Endothelial cell of umbilical vein (primary cell): ENCODE measurements at regions not wholly inside any gene's neighbourhood (a gene's known extent, or its start where the extent isn't known, plus 50 kb on each side); places are given as distances from the start of the nearest gene placed in this dataset.

ENCODE experiments used
- BruUV-seq: library from RNA; stranded (reverse); fragments of 400-500 nt; replicated peaks from 2 replicates; lab custom pipeline; 2021; lab: Mats Ljungman, UMichigan
- CTCF ChIA-PET: fragments of 300-600, 350-600 bp; sonication (Branson Sonifier 250); formaldehyde crosslinking; loops from one replicate; lab custom pipeline; 2021; ENCODE audit warnings: antibody characterized with exemption, inconsistent platforms; lab: Charles Lee
- POLR2A ChIA-PET: fragments of 300-600, 350-600 bp; sonication (Branson Sonifier 250); formaldehyde crosslinking; loops from one replicate; lab custom pipeline; 2021; ENCODE audit warnings: antibody characterized with exemption, inconsistent platforms; lab: Charles Lee
- DNase-seq: peaks from one replicate; pipeline ENCODE4 v3.0.0-alpha.2; 2011; ENCODE audit warnings: low read depth, low spot score
- FAIRE-seq: peaks from 2 replicates; lab custom pipeline; 2011; peaks lifted over from hg19 to GRCh38; lab: Jason Lieb, UNC
- H2AFZ ChIP-seq: 2 replicates; pipeline ENCODE4 v1.6.0; 2012; ENCODE audit warnings: low read depth, low read length, control low read depth, inconsistent platforms
- H3K27ac ChIP-seq: 2 replicates; pipeline ENCODE4 v1.5.1; 2011; ENCODE audit warnings: low read depth, mild to moderate bottlenecking, control low read depth, low read length, moderate library complexity; ENCODE audit not compliant: insufficient read depth
- H3K27me3 ChIP-seq, 2 experiments: 2 replicates each; pipeline versions ENCODE4 v1.6.0 to v1.6.1; 2011; ENCODE audit warnings: low read length in 2 of 2, mixed read lengths in 1 of 2; ENCODE audit not compliant: control insufficient read depth in 2 of 2, insufficient read depth in 2 of 2
- H3K36me3 ChIP-seq, 2 experiments: 2 replicates in 1 of 2; 3 replicates in 1 of 2; pipeline ENCODE4 v1.5.1; 2011; ENCODE audit warnings: low read length in 2 of 2, mild to moderate bottlenecking in 1 of 2, moderate library complexity in 1 of 2; ENCODE audit not compliant: control insufficient read depth in 2 of 2, insufficient read depth in 2 of 2; ENCODE audit errors: extremely low read depth in 1 of 2
- H3K4me1 ChIP-seq: 3 replicates; pipeline ENCODE4 v1.5.1; 2011; ENCODE audit warnings: mild to moderate bottlenecking, low read length; ENCODE audit not compliant: control insufficient read depth, insufficient read depth; ENCODE audit errors: extremely low read depth
- H3K4me2 ChIP-seq: 2 replicates; pipeline ENCODE4 v1.6.1; 2011; ENCODE audit warnings: low read length, control low read depth, mixed read lengths; ENCODE audit not compliant: insufficient read depth
- H3K4me3 ChIP-seq, 3 experiments: fragments of 200-600 bp in 1 of 3; sonication (generic), shearing (Covaris generic) in 1 of 3; replicated peaks in 1 of 3; 2 replicates each; pipeline ENCODE4 v1.5.1; 2011 to 2016; ENCODE audit warnings: control low read depth in 3 of 3, low read length in 3 of 3, mild to moderate bottlenecking in 2 of 3, inconsistent platforms in 1 of 3, low read depth in 1 of 3, moderate library complexity in 1 of 3; ENCODE audit not compliant: insufficient read depth in 1 of 3
- H3K79me2 ChIP-seq: 2 replicates; pipeline ENCODE4 v1.6.0; 2012; ENCODE audit warnings: low read length, inconsistent platforms; ENCODE audit not compliant: control insufficient read depth, insufficient read depth
- H3K9ac ChIP-seq: replicated peaks from 2 replicates; pipeline ENCODE3; 2011; ENCODE audit warnings: low read length, control low read depth; ENCODE audit not compliant: insufficient read depth; ENCODE audit errors: extremely low read depth
- H3K9me1 ChIP-seq: replicated peaks from 3 replicates; pipeline ENCODE4 v1.6.0; 2011; ENCODE audit warnings: mild to moderate bottlenecking, low read length; ENCODE audit not compliant: control insufficient read depth, insufficient read depth; ENCODE audit errors: extremely low read depth
- H3K9me3 ChIP-seq: replicated peaks from 2 replicates; pipeline ENCODE4 v1.5.1; 2012; ENCODE audit warnings: low read length, inconsistent platforms; ENCODE audit not compliant: control insufficient read depth, insufficient read depth
- H4K20me1 ChIP-seq: replicated peaks from 2 replicates; pipeline ENCODE3; 2011; ENCODE audit warnings: mild to moderate bottlenecking, low read length; ENCODE audit not compliant: control insufficient read depth, insufficient read depth; ENCODE audit errors: extremely low read depth
- CTCF ChIP-seq, 2 donors: IDR thresholded peaks; 1 replicate in 1 of 2; 2 replicates in 1 of 2; pipeline ENCODE4 v1.5.1; 2011; ENCODE audit warnings: low read length in 2 of 2, mild to moderate bottlenecking in 2 of 2, moderate library complexity in 2 of 2, control low read depth in 1 of 2, inconsistent platforms in 1 of 2, low read depth in 1 of 2; ENCODE audit not compliant: insufficient read depth in 1 of 2; ENCODE audit errors: extremely low read depth in 1 of 2
- EZH2 ChIP-seq: IDR thresholded peaks from 2 replicates; pipeline ENCODE4 v1.6.1; 2012; ENCODE audit warnings: borderline replicate concordance, low read depth, mild to moderate bottlenecking, moderate library complexity, low read length, inconsistent platforms; ENCODE audit not compliant: severe bottlenecking
- FOS ChIP-seq: IDR thresholded peaks from 2 replicates; pipeline ENCODE4 v1.6.1; 2011; ENCODE audit warnings: mild to moderate bottlenecking, low read length, moderate library complexity, borderline replicate concordance; ENCODE audit not compliant: insufficient read depth
- GATA2 ChIP-seq: IDR thresholded peaks from 2 replicates; pipeline ENCODE4 v1.7.0; 2011; ENCODE audit warnings: low read depth, mild to moderate bottlenecking, moderate library complexity, mixed read lengths, low read length; ENCODE audit not compliant: insufficient read length, insufficient read depth
- JUN ChIP-seq: IDR thresholded peaks from 2 replicates; pipeline ENCODE4 v1.6.1; 2011; ENCODE audit warnings: borderline replicate concordance, low read depth; ENCODE audit not compliant: insufficient read length, insufficient read depth
- MAX ChIP-seq: IDR thresholded peaks from 2 replicates; pipeline ENCODE4 v1.6.1; 2011; ENCODE audit not compliant: insufficient read depth, insufficient read length
- MYC ChIP-seq: IDR thresholded peaks from one replicate; pipeline ENCODE4 v1.6.1; 2011; ENCODE audit warnings: mild to moderate bottlenecking, low read depth, low read length
- POLR2A ChIP-seq: IDR thresholded peaks from 2 replicates; pipeline ENCODE4 v1.6.1; 2012; ENCODE audit warnings: low read depth, mild to moderate bottlenecking, control low read depth, low read length
- POLR2AphosphoS5 ChIP-seq: IDR thresholded peaks from 2 replicates; pipeline ENCODE4 v1.6.1; 2012; ENCODE audit warnings: low read depth, mild to moderate bottlenecking, control low read depth, low read length, moderate library complexity; ENCODE audit not compliant: insufficient read depth
- dilution Hi-C: fragments of 300-500 bp; cut with MboI; formaldehyde crosslinking; loops from one replicate; pipeline ENCODE4 v1.15.0; 2019; ENCODE audit warnings: low sequenced_read_pairs; ENCODE audit not compliant: extremely low pct_ligation_motif_present
- intact Hi-C: fragments of 100-400 bp; cut with micrococcal nuclease; formaldehyde crosslinking; loops from one replicate; pipeline ENCODE4 v1.10.0; 2022

- Histone ChIP-seq H3K9me3 (no peaks in the 10 kb centered on the region), H3K79me2 (no peaks in the 10 kb centered on the region), H3K9ac (no peak overlapping the region), H4K20me1 (no peaks in the 10 kb centered on the region), H3K27ac (no peak overlapping the region), H3K36me3 (no peaks in the 10 kb centered on the region), H3K9me1 (no peaks in the 10 kb centered on the region), H3K4me3 (no peak overlapping the region), H2AFZ (no peak overlapping the region), H3K4me2 (no peak overlapping the region), H3K27me3 (no peaks in the 10 kb centered on the region), H3K4me1 (no peaks in the 10 kb centered on the region)
- no peak for DNase-seq
- FAIRE-seq, result no peak
- TF ChIP-seq POLR2AphosphoS5, result no peak
- no peak for TF ChIP-seq CTCF (IDR thresholded peaks at IDR 0.05; ENCODE audit: extremely low read depth in 1 of 2, insufficient read depth in 1 of 2, low read depth in 1 of 2, low read length in 2 of 2)
- no peak for TF ChIP-seq MYC
- no peak for TF ChIP-seq POLR2A
- TF ChIP-seq GATA2, result no peak
- no peak for TF ChIP-seq MAX
- no peak for TF ChIP-seq JUN
- TF ChIP-seq EZH2, result no peak
- TF ChIP-seq FOS, result no peak
- dilution Hi-C loops (no loop called here), intact Hi-C loops (no loop called here)
- POLR2A ChIA-PET, result no interaction called here
- CTCF ChIA-PET, result no interaction called here
- BruUV-seq, result no TSS peak
Measured at GRCh38 chr1:230510496-230510895, 84.4 kb upstream of the PGBD5 start.
